Stimulated activated CD4-positive, alpha-beta T cell treated with anti-CD3 and anti-CD28 coated beads, TNF-alpha, amount 100 ng/mL, for 24 hours (primary cell): ENCODE measurements at regions not wholly inside any gene's neighbourhood (a gene's known extent, or its start where the extent isn't known, plus 50 kb on each side); places are given as distances from the start of the nearest gene placed in this dataset.

Experiments used
- DNase-seq, 3 experiments: peaks; one replicate each; pipeline ENCODE4 v3.0.0-alpha.2; 2020; ENCODE audit warnings: low read depth in 3 of 3

DNA sequence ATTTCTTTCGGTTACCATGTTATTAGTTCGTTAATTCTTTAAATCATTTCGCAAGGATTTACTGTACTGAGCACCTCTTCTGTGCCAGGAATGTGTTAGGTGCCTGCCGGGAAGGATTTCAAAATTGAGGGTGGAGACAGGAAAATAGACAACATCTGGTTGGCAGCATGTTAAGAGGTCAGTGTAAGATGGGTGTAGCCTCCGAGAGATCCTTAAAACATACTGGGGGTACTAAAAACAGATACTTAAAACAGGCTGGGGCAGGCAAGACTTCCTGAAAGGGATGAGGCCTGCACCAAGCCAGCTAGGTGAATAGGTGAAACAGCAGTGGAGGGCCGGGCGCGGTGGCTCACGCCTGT lies 178.0 kb upstream of the SGK1 start:
- no peak for DNase-seq

- DNase-seq = no peak
Measured at GRCh38 chr6:134495203-134495889, 177.4 kb upstream of the SGK1 start.

DNA sequence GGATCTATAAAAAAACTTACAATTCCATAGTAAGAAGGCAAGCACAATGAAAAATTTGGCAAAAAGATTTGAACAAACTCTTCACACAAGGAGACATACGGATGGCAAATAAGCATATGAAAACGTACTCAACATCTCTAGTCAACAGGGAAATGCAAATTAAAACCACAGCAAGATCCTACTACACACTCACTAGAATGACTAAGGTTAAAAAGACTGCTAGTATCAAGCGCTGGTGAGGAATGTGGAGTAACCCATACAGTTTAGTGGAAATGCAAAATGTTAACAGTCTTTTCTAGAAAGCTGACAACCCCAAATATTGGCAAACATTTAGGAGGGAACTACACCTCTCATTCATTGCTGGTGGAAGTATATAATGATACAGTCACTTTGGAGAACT lies 175.9 kb upstream of the SGK1 start:
- DNase-seq = no peak

DNA sequence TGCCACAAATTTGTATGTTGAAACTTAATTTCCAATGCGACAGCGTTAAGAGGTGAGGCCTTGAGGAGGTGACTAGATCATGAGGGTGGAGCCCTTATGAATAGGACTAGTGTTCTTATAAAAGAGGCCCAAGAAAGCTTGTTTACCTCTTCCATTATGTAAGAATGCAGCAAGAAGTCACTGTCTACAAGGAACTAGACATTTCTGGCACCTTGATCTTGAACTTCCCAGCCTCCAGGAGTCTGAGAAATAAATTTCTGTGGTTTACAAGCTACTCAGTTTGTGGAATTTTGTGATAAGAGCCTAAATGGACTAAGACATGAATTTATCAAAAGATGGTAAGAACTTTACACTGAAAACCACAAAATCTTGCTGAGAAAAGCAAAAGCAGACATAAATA lies 173.6 kb upstream of the SGK1 start:
- no peak for DNase-seq

DNA sequence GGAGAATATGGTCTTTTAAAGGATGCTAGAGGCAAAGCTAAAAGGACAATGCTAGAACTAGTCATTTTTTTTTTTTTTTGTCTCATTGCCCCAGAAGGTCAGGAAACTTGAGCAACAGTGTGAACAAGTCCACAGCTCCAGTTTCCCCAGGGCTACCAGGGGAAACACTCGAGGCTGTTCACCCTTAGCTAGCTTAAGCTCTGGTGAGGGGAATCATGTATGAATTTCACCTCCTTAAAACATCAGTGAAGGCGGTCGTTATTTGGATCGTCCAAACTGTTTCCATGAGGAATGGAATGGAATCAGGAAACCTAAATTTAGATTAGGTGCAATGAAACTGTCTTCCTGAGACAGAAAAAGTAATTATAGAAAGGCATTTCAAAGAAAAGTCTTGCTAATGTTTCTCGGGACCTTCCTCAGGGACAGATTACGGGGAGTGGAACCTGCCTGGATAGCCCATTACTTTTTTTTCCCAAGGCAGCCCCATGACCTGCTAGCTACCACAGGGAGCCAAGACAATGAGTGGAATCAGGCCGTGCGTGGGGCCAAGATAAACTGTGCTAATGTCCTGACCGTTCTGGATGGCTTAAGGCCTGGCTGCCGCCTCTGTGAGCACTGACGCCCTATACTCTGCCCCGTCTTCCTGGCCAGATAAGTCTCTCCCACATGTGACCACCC lies 164.8 kb upstream of the SGK1 start:
- DNase-seq = no peak

- no peak for DNase-seq
Measured at GRCh38 chr6:134481966-134482365, 164.1 kb upstream of the SGK1 start.

DNA sequence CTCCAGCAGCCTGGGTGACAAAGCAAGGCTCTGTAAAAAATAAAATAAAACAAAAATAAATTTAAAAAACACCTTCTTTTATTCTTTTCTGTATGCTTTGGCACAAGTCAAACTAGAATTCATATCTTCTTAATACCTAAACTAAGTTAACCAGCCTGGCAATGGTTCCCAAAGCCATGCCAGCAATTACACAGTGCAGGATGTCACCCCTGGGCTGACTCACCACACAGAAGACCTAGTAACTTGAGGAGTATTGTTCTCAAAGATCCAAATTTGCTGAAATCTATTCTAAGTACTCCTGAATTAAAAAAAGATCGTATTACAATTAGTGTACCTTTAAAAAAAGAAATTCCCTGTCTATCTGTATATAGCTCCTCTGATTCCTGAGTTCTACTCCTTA lies 162.7 kb upstream of the SGK1 start:
- DNase-seq = no peak

GRCh38 chr6:134478764-134479399 lies 161.0 kb upstream of the SGK1 start:
- no peak for DNase-seq

DNA sequence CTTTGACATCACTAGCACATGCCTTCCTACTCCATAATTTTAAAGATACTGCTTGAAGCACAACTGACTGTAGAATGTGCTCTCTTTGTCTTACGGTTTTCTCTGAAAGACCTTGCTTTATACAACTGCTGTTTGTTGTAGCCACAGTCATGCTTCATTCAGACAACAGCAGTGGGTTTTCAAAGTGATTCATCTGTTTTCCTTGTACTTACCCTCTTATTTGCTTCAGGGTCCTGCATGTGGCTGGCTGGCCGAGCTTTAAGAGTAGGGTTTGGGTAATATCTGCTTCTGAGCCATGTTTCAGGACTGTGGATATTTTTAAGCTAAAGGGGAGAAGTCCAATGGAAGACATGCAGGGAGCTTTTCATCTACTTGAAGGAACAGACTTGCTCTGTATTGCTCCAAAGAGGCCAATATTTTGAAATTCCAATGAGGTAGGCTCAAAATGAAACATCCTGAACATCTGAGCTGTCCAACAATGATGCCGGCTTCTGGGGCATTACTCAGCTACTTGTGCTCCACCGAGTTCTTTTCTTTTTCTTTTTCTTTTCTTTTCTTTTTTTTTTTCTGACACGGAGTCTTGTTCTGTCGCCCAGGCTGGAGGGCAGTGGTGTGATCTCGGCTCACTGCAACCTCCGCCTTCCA lies 160.2 kb upstream of the SGK1 start:
- no peak for DNase-seq

- no peak for DNase-seq
Measured at GRCh38 chr6:134474955-134475354, 157.0 kb upstream of the SGK1 start.

GRCh38 chr6:134472661-134473060 lies 154.7 kb upstream of the SGK1 start:
- DNase-seq = no peak

- no peak for DNase-seq
Measured at GRCh38 chr6:134472046-134472445, 154.1 kb upstream of the SGK1 start.

DNA sequence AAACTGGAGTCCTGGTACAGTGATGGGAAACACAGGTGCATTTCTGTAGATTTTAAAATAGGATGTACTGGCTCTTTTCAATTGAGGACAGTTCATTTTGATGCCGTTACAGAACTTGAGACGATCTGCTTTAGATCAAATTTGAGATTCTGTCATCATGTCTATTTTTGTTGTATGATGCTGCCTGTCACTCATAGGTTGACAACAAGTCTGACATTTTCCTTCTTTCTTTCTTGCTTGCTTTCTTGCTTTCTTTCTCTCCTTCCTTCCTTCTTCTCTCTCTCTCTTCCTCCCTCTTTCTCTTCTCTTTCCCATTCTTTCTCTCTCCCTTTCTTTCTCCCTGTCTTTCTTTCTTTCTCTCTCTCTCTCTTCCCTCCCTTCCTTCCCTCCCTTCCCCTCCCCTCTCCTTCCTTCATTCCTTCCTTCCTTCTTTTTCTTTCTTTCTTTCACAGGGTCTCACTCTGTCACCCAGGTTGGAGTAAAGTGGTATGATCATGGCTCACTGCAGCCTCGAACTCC lies 152.6 kb upstream of the SGK1 start:
- DNase-seq = no peak

GRCh38 chr6:134469702-134470456 lies 152.0 kb upstream of the SGK1 start:
- DNase-seq = no peak

DNA sequence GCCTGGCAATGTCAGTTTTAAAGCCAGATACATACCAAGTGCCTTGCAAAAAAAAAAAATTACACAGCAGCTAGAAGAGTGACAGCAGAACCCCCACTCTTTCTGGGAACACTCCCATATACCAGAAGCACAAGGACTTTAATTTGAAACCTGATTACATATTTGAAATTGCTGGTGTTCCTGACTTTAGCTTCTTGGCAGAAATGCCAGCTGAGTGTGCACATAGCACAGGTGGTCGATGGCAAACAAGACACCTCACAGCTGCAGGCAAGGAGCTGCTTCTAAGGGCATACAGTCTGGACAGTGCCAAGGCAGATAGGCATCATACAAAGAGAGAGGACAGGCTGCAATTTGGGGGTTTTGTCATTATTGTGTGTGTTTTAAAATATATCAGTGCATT lies 150.7 kb upstream of the SGK1 start:
- no peak for DNase-seq

GRCh38 chr6:134467620-134468019 lies 149.7 kb upstream of the SGK1 start:
- DNase-seq = no peak

DNA sequence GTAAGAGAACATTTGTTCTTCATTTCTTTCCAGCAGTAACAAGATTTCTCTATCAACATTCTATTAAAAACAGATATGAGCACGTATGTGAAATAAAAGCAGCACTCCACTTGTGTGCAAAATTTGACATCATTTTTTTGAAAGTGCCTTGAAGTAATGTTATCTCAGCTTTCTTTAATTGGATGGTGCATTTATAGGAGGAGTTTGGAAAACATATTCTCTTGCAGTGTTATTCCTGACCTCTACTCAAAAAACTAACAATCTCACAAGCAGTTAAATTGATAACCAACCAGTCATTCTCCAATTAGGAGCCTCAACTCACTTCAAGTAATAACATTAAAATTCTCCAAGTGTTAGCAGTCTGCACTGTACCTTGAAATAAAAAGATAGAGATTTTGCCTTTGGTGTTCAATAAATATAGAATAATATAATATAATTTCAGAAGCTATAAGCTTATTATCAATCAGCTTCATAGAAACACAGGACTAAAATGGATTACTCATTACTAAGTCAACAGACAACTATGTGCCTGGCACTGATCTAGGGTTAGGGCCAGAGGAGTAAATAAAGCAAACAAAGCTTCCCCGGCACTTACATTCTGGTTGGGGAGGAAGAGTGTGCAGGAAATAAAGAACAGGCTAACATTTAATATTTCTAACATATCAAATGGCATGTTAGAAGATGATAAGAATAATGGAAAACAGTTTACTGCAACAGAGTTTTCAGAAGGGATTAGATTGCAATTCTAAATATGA lies 149.0 kb upstream of the SGK1 start:
- DNase-seq = no peak

- no peak for DNase-seq
Measured at GRCh38 chr6:134464690-134465411, 146.9 kb upstream of the SGK1 start.

- DNase-seq = no peak
Measured at GRCh38 chr6:134458857-134459657, 141.1 kb upstream of the SGK1 start.

- DNase-seq = no peak
Measured at GRCh38 chr6:134457941-134458340, 140.0 kb upstream of the SGK1 start.
